ENCODE measurements at regions not wholly inside any gene's neighbourhood (a gene's known extent, or its start where the extent isn't known, plus 50 kb on each side); places are given as distances from the start of the nearest gene placed in this dataset.

- TF ChIP-seq, protein P1, sequence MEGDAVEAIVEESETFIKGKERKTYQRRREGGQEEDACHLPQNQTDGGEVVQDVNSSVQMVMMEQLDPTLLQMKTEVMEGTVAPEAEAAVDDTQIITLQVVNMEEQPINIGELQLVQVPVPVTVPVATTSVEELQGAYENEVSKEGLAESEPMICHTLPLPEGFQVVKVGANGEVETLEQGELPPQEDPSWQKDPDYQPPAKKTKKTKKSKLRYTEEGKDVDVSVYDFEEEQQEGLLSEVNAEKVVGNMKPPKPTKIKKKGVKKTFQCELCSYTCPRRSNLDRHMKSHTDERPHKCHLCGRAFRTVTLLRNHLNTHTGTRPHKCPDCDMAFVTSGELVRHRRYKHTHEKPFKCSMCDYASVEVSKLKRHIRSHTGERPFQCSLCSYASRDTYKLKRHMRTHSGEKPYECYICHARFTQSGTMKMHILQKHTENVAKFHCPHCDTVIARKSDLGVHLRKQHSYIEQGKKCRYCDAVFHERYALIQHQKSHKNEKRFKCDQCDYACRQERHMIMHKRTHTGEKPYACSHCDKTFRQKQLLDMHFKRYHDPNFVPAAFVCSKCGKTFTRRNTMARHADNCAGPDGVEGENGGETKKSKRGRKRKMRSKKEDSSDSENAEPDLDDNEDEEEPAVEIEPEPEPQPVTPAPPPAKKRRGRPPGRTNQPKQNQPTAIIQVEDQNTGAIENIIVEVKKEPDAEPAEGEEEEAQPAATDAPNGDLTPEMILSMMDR (IDR thresholded peaks at IDR 0.05) = no peak
- no peak for TF ChIP-seq POLR2AphosphoS5 (IDR thresholded peaks at IDR 0.05)
- TF ChIP-seq POLR2A (IDR thresholded peaks at IDR 0.05) = no peak
- Histone ChIP-seq H3K4me1 (replicated peaks) (no peaks in the 10 kb centered on the region), H3K27me3 (replicated peaks; ENCODE audit: insufficient read depth) (no peaks in the 10 kb centered on the region), H3K4me3 (no peak overlapping the region), H3K27ac (no peak overlapping the region), H3K36me3 (no peaks in the 10 kb centered on the region), H3K9me3 (no peaks in the 10 kb centered on the region)
- WGBS = 82% methylated on average over 1 of the region's 1 CpG
- DNase-seq (ENCODE audit: low spot score) = no peak
- intact Hi-C loops (cut with DNase I) = no loop called here
Measured at GRCh38 chr18:53610957-53611356, 613.5 kb downstream of the MBD2 start.

GRCh38 chr18:53606792-53607191 is 617.7 kb downstream of the MBD2 start:
- intact Hi-C loops (cut with DNase I) = no loop called here
- DNase-seq (ENCODE audit: low spot score) = no peak
- H3K27ac ChIP-seq = no peak overlapping the region

GRCh38 chr18:53605198-53605597 is 619.3 kb downstream of the MBD2 start:
- WGBS = 91% methylated on average over 8 of the region's 8 CpGs
- intact Hi-C loops (cut with DNase I) = no loop called here
- no peaks in the 10 kb centered on the region for H3K27me3 ChIP-seq (replicated peaks; ENCODE audit: insufficient read depth)
- no peaks in the 10 kb centered on the region for H3K36me3 ChIP-seq
- no peaks in the 10 kb centered on the region for H3K4me1 ChIP-seq (replicated peaks)
- H3K27ac ChIP-seq = no peak overlapping the region
- no peak for DNase-seq (ENCODE audit: low spot score)
- H3K4me3 ChIP-seq = no peak overlapping the region
- TF ChIP-seq, protein P1 (IDR thresholded peaks at IDR 0.05) = no peak
- no peak for TF ChIP-seq POLR2AphosphoS5 (IDR thresholded peaks at IDR 0.05)
- no peak for TF ChIP-seq POLR2A (IDR thresholded peaks at IDR 0.05)
- H3K9me3 ChIP-seq = no peaks in the 10 kb centered on the region

More at GRCh38 chr18:53606792-53607191, 617.7 kb downstream of the MBD2 start:
- no peaks in the 10 kb centered on the region for H3K36me3 ChIP-seq
- no peaks in the 10 kb centered on the region for H3K4me1 ChIP-seq (replicated peaks)
- no peaks in the 10 kb centered on the region for H3K9me3 ChIP-seq
- no peak overlapping the region for H3K4me3 ChIP-seq
- TF ChIP-seq POLR2A (IDR thresholded peaks at IDR 0.05) = no peak
- TF ChIP-seq POLR2AphosphoS5 (IDR thresholded peaks at IDR 0.05) = no peak
- TF ChIP-seq, protein P1 (IDR thresholded peaks at IDR 0.05) = no peak
- no peaks in the 10 kb centered on the region for H3K27me3 ChIP-seq (replicated peaks; ENCODE audit: insufficient read depth)

DNA sequence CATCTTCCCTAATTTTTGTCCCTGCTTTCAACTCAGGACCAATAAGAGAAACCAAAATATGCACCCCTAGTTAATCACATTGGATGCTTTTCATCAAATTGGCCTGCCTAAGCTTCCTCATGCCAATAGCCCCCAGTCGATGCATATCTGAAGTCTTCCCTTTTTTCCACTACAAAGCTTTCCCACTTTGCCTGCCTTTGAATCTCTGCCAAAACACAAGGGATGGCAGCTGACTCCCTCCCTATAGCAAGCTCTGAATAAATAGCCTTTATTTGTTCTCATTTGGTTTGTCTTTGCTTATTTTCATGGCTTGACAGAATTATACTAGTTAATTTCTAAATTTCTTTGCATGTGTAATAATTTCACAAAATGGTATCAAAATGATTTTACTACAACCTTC is 621.2 kb downstream of the MBD2 start:
- WGBS = 19% methylated on average over 1 of the region's 1 CpG
- TF ChIP-seq POLR2AphosphoS5 (IDR thresholded peaks at IDR 0.05) = no peak
- TF ChIP-seq, protein P1 (IDR thresholded peaks at IDR 0.05) = no peak
- no peak for TF ChIP-seq POLR2A (IDR thresholded peaks at IDR 0.05)
- H3K36me3 ChIP-seq = no peaks in the 10 kb centered on the region

DNA sequence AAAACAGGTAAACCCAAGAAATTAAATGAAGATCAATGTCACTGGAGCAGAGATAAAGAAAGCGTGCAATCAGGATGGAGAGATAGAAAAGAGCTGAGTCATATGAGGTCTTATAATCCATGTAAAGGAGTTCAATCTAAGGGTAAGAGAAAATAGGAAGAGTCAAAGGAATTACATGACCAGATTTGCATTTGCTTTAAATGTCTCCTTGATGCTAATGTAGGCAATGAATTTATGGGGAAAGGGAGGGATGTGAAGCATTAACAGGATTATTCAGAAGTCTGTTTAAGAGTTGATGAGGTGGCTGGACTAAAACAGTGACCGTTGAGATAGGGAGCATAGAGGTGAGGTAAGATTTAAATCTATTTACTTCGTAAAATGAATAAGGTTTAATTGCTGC is 623.1 kb downstream of the MBD2 start:
- WGBS = 80% methylated on average over 3 of the region's 3 CpGs
- no peak overlapping the region for H3K4me3 ChIP-seq
- no peak overlapping the region for H3K27ac ChIP-seq
- H3K9me3 ChIP-seq = no peaks in the 10 kb centered on the region
- no peak for DNase-seq (ENCODE audit: low spot score)
- no peaks in the 10 kb centered on the region for H3K27me3 ChIP-seq (replicated peaks; ENCODE audit: insufficient read depth)
- no peaks in the 10 kb centered on the region for H3K4me1 ChIP-seq (replicated peaks)
- intact Hi-C loops (cut with DNase I) = no loop called here
- TF ChIP-seq POLR2AphosphoS5 (IDR thresholded peaks at IDR 0.05) (no peak), POLR2A (IDR thresholded peaks at IDR 0.05) (no peak)
- TF ChIP-seq, protein P1 (IDR thresholded peaks at IDR 0.05) = no peak
- no peaks in the 10 kb centered on the region for H3K36me3 ChIP-seq

More for the DNA sequence above, 621.2 kb downstream of the MBD2 start:
- Histone ChIP-seq H3K4me1 (replicated peaks) (no peaks in the 10 kb centered on the region), H3K27ac (no peak overlapping the region), H3K9me3 (no peaks in the 10 kb centered on the region), H3K27me3 (replicated peaks; ENCODE audit: insufficient read depth) (no peaks in the 10 kb centered on the region), H3K4me3 (no peak overlapping the region)
- DNase-seq (ENCODE audit: low spot score) = no peak
- intact Hi-C loops (cut with DNase I) = no loop called here

Data from prostate gland (tissue), 2 donors.